Body of pancreas (tissue), 4 donors: ENCODE measurements at regions not wholly inside any gene's neighbourhood (a gene's known extent, or its start where the extent isn't known, plus 50 kb on each side); places are given as distances from the start of the nearest gene placed in this dataset.

Experiments used
- ATAC-seq: fragments of 150-250 bp; one replicate; pipeline ENCODE4 v1.9.1; 2016
- DNase-seq, 4 donors: peaks; one replicate each; pipeline ENCODE4 v3.0.0-alpha.2; 2019
- H3K27ac ChIP-seq, 4 donors: fragments of 200-600 bp; sonication (generic); 1 replicate in 3 of 4; 2 replicates in 1 of 4; pipeline versions ENCODE4 v1.5.1 to v1.6.1; 2016 to 2019; ENCODE audit warnings: mild to moderate bottlenecking in 1 of 4, mixed read lengths in 1 of 4, moderate library complexity in 1 of 4
- H3K27me3 ChIP-seq, 2 donors: fragments of 200-600 bp; sonication (generic); one replicate each; pipeline ENCODE4 v1.6.0; 2016; ENCODE audit warnings: mild to moderate bottlenecking in 1 of 2
- H3K36me3 ChIP-seq, 2 donors: fragments of 200-600 bp; sonication (generic); replicated peaks in 1 of 2; 2 replicates each; pipeline ENCODE4 v1.5.1; 2016; ENCODE audit warnings: low read depth in 2 of 2; ENCODE audit not compliant: insufficient read depth in 1 of 2
- H3K4me1 ChIP-seq: fragments of 200-600 bp; sonication (generic); one replicate; pipeline ENCODE4 v1.6.0; 2016
- H3K4me3 ChIP-seq, 2 donors: fragments of 200-600 bp; sonication (generic); 1 replicate in 1 of 2; 2 replicates in 1 of 2; pipeline ENCODE4 v1.5.1; 2016 to 2019
- H3K9me3 ChIP-seq, 3 donors: fragments of 200-600 bp; sonication (generic); 1 replicate in 2 of 3; 2 replicates in 1 of 3; pipeline ENCODE4 v1.5.1; 2016
- POLR2A ChIP-seq, 3 donors: fragments of 450-650 bp; IDR thresholded peaks; one replicate each; pipeline ENCODE4 v1.6.1; 2016; ENCODE audit warnings: antibody characterized with exemption in 3 of 3, mild to moderate bottlenecking in 2 of 3
- WGBS, 2 donors: methylation state at CpG; one replicate each; pipeline ENCODE4 v1.1.5; 2017; 5-methylcytosine and 5-hydroxymethylcytosine counted together
- intact Hi-C: fragments of 100-400 bp; cut with DNase I; formaldehyde crosslinking; loops from one replicate; pipeline ENCODE4 v1.15.1; 2023
- TF ChIP-seq, protein P1 (sequence below), 7 experiments: fragments of 450-650 bp in 4 of 7; fragments of 200-600 bp in 3 of 7; sonication (generic) in 3 of 7; IDR thresholded peaks; one replicate each; pipeline ENCODE4 v1.5.1; 2016 to 2019; ENCODE audit warnings: antibody characterized with exemption in 7 of 7

DNA sequence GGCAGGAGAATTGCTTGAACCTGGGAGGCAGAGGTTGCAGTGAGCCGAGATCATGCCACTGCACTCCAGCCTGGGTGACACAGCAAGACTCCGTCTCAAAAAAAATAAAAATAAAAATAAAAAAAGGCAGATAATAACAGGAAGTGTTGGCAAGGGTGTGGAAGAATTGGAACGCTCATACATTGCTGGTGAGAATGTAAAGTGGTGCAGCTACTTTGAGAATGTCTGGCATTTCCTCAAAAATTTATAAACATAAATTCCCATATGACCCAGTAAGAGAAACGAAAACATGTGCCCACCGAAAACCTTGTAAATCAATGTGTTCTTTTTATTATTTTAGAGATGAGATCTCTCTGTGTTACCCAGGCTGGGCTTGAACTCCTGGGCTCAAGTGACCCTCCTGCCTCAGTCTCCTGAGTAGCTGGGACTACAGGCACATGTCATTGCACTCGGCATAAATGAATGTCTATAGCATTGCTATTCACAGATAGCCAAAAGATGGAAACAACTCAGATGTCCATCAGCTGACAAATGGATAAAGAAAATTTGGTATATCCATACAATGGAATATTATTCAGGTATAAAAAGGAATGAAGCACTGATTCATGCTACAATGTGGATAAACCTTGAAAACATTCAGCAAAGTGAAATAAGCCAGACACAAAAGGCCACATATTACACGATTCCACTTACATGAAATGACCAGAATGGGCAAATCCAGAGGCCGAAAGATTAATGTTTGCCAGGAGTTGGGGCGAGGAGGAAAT lies 63.7 kb upstream of the PLAC1 start:
- Histone ChIP-seq H3K27ac (no peak overlapping the region), H3K36me3 (no peaks in the 10 kb centered on the region), H3K27me3 (no peaks in the 10 kb centered on the region), H3K4me1 (peaks cover 10% of the 10 kb centered on the region), H3K9me3 (no peaks in the 10 kb centered on the region), H3K4me3 (no peak overlapping the region)
- TF ChIP-seq, protein P1, sequence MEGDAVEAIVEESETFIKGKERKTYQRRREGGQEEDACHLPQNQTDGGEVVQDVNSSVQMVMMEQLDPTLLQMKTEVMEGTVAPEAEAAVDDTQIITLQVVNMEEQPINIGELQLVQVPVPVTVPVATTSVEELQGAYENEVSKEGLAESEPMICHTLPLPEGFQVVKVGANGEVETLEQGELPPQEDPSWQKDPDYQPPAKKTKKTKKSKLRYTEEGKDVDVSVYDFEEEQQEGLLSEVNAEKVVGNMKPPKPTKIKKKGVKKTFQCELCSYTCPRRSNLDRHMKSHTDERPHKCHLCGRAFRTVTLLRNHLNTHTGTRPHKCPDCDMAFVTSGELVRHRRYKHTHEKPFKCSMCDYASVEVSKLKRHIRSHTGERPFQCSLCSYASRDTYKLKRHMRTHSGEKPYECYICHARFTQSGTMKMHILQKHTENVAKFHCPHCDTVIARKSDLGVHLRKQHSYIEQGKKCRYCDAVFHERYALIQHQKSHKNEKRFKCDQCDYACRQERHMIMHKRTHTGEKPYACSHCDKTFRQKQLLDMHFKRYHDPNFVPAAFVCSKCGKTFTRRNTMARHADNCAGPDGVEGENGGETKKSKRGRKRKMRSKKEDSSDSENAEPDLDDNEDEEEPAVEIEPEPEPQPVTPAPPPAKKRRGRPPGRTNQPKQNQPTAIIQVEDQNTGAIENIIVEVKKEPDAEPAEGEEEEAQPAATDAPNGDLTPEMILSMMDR (IDR thresholded peaks at IDR 0.05): no peak
- TF ChIP-seq POLR2A (IDR thresholded peaks at IDR 0.05): no peak
- ATAC-seq (no peak), DNase-seq (no peak)
- 94 to 96% methylated on average over 9 of the region's 9 CpGs for WGBS, 2 donors
- intact Hi-C loops: no loop called here

DNA sequence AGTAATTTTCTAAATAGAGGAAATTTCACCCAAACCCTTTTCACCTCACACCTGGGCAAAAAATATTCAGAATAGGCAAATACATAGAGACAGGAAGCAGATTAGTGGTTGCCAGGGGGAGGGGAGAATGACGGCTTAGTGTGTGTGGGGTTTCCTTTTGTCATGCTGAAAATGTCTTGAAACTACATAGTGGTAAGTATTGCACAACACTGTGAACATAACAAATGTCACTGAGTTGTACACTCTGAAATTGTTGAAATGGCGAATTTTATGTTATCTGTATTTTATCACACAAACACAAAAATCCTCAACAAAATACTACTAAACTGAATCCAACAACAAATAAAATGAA lies 60.7 kb upstream of the PLAC1 start:
- DNase-seq (no peak), ATAC-seq (no peak)
- intact Hi-C loops: no loop called here
- WGBS, 2 donors: 49 to 69% methylated on average over 2 of the region's 2 CpGs
- no peak overlapping the region for H3K27ac ChIP-seq
- no peaks in the 10 kb centered on the region for H3K9me3 ChIP-seq
- H3K4me3 ChIP-seq: no peak overlapping the region
- TF ChIP-seq, protein P1 (IDR thresholded peaks at IDR 0.05): no peak
- no peak for TF ChIP-seq POLR2A (IDR thresholded peaks at IDR 0.05)
- no peaks in the 10 kb centered on the region for H3K27me3 ChIP-seq
- H3K4me1 ChIP-seq: peaks cover 21% of the 10 kb centered on the region
- no peaks in the 10 kb centered on the region for H3K36me3 ChIP-seq

DNA sequence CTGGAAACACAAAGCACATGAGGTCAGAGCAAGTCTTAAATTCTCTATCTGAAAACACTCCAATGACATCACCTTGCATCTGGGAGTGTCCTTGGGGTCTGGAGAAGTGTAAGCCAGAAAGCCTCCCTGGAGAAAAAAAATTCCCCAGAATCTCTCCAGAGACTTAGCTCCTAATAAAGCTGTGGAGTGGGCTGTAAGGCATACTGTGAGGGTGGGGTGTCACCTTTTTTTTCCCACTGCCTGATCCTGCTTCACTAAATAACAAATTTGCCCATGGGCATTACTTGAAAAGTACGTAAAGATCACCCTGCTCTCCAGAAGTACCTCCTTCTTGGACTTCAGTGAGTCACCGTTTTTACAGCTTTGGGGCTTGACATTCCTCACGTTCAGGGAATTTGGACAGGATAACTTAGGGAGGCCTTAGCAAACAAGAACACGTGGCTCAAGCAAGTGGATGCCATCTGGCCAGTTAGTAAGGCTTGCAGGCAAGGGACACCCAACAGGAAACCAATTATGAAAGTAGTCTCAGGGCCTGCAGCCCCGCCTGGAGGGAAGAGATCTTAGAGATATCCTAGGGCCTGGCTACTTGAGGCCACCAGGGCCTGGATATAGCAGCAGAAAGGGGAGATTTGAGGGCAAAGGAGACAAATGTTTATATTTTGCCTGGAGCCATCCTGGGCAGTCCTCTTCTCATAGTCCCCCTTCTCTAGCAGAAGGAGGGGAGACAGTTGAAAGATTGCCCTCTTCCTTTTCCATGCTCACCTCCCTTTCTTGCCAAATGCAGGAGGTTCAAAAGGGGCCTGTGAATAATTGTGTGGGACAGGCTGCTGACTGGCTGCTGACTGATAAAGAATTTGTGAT lies 60.1 kb upstream of the PLAC1 start:
- Histone ChIP-seq H3K4me1 (peaks cover 21% of the 10 kb centered on the region), H3K27ac (peak overlapping the region in 1 of 4 donors; percentile 52), H3K27me3 (no peaks in the 10 kb centered on the region), H3K9me3 (no peaks in the 10 kb centered on the region), H3K4me3 (no peak overlapping the region), H3K36me3 (no peaks in the 10 kb centered on the region)
- intact Hi-C loops: no loop called here
- DNase-seq (peak; percentile 19 to 51 (median 42)), ATAC-seq (peak; percentile 70)
- TF ChIP-seq, protein P1 (IDR thresholded peaks at IDR 0.05): no peak
- TF ChIP-seq POLR2A (IDR thresholded peaks at IDR 0.05): no peak
- 40 to 53% methylated on average over 4 of the region's 5 CpGs for WGBS, 2 donors

DNA sequence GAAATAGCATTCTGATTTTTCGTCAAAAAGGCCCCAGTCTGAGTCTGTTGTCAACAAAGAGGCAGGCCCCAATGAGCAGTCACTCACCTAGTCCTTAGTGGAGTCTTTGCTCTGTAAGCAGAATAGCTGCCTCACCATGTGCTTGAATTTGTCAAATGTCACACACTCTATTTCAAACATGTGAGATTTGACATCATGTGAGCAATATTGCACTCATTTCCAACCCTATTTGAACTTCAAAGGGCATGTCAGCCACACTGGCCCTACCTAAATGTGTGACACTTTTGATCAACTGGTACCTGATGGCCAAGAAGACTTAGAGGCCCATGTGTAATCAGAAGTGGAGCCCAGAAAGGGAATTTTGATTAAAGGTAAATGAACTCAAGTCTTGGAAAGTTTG lies 59.4 kb upstream of the PLAC1 start:
- ATAC-seq: no peak
- WGBS, 2 donors: 100% methylated on average over 1 of the region's 1 CpG; no CpG with 5 or more reads in 1 of the 2 donors
- intact Hi-C loops: no loop called here

More for the DNA sequence above, 59.4 kb upstream of the PLAC1 start:
- Histone ChIP-seq H3K27ac (no peak overlapping the region), H3K9me3 (no peaks in the 10 kb centered on the region), H3K36me3 (no peaks in the 10 kb centered on the region), H3K4me3 (no peak overlapping the region), H3K4me1 (peaks cover 21% of the 10 kb centered on the region), H3K27me3 (no peaks in the 10 kb centered on the region)
- TF ChIP-seq, protein P1 (IDR thresholded peaks at IDR 0.05): no peak
- TF ChIP-seq POLR2A (IDR thresholded peaks at IDR 0.05): no peak
- DNase-seq: no peak
